Stimulated activated CD4-positive, alpha-beta T cell treated with anti-CD3 and anti-CD28 coated beads, Interleukin-2, amount 100 ng/mL, for 24 hours (primary cell): ENCODE measurements at regions not wholly inside any gene's neighbourhood (a gene's known extent, or its start where the extent isn't known, plus 50 kb on each side); places are given as distances from the start of the nearest gene placed in this dataset.

ENCODE experiments used
- DNase-seq, 2 donors: peaks; one replicate each; pipeline ENCODE4 v3.0.0-alpha.2; 2020

- no peak for DNase-seq
These were observed 317.6 kb upstream of the CNKSR2 start for GRCh38 chrX:21056622-21057021.

- DNase-seq: no peak
These were observed 327.2 kb upstream of the CNKSR2 start for GRCh38 chrX:21047034-21047455.

GRCh38 chrX:21014326-21014725, 359.9 kb upstream of the CNKSR2 start:
- DNase-seq: no peak

- no peak for DNase-seq
These were observed 369.4 kb upstream of the CNKSR2 start for GRCh38 chrX:21004835-21005234.

GRCh38 chrX:20995829-20996228, 378.4 kb upstream of the CNKSR2 start:
- DNase-seq: no peak

- DNase-seq: no peak
These were observed 384.9 kb upstream of the CNKSR2 start for GRCh38 chrX:20989361-20989760.

- DNase-seq: no peak
These were observed 385.4 kb upstream of the CNKSR2 start for GRCh38 chrX:20988804-20989203.

- no peak for DNase-seq
These were observed 386.1 kb upstream of the CNKSR2 start for GRCh38 chrX:20988118-20988517.

- DNase-seq: no peak
These were observed 393.8 kb upstream of the CNKSR2 start for GRCh38 chrX:20980426-20980825.

- no peak for DNase-seq
These were observed 399.9 kb upstream of the CNKSR2 start for GRCh38 chrX:20974326-20974725.

- no peak for DNase-seq
These were observed 401.2 kb upstream of the CNKSR2 start for GRCh38 chrX:20973038-20973437.

- no peak for DNase-seq
These were observed 403.0 kb upstream of the CNKSR2 start for GRCh38 chrX:20971250-20971649.

- DNase-seq: no peak
These were observed 404.7 kb upstream of the CNKSR2 start for GRCh38 chrX:20969565-20969964.

- DNase-seq: no peak
These were observed 405.2 kb upstream of the CNKSR2 start for GRCh38 chrX:20968996-20969395.

- no peak for DNase-seq
These were observed 406.5 kb upstream of the CNKSR2 start for GRCh38 chrX:20967725-20968124.

GRCh38 chrX:20965270-20966044, 408.8 kb upstream of the CNKSR2 start:
- DNase-seq: no peak

GRCh38 chrX:20954014-20954413, 420.2 kb upstream of the CNKSR2 start:
- DNase-seq: no peak

GRCh38 chrX:20952180-20952579, 422.0 kb upstream of the CNKSR2 start:
- no peak for DNase-seq

GRCh38 chrX:20951016-20951810, 423.0 kb upstream of the CNKSR2 start:
- DNase-seq: no peak

GRCh38 chrX:20947411-20947912, 426.8 kb upstream of the CNKSR2 start:
- DNase-seq: no peak

- no peak for DNase-seq
These were observed 460.5 kb upstream of the CNKSR2 start for GRCh38 chrX:20913760-20914159.

- no peak for DNase-seq
These were observed 467.6 kb upstream of the CNKSR2 start for GRCh38 chrX:20906571-20906970.

GRCh38 chrX:20884565-20884964, 489.7 kb upstream of the CNKSR2 start:
- no peak for DNase-seq

- no peak for DNase-seq
These were observed 510.6 kb upstream of the CNKSR2 start for GRCh38 chrX:20863649-20864048.
